Ureter (tissue), 1 donor: ENCODE measurements at regions not wholly inside any gene's neighbourhood (a gene's known extent, or its start where the extent isn't known, plus 50 kb on each side); places are given as distances from the start of the nearest gene placed in this dataset.

Experiments used
- DNase-seq: peaks from one replicate; pipeline ENCODE4 v3.0.0-alpha.2; 2020; ENCODE audit warnings: low spot score
- donor health status: DM: yes; HTN: yes; CAD: no.

- no peak for DNase-seq
Observed at GRCh38 chr1:239436286-239436685, 49.9 kb downstream of the CHRM3 start.

- DNase-seq, result no peak
Observed at GRCh38 chr1:239437822-239438221, 51.5 kb downstream of the CHRM3 start.

GRCh38 chr1:239438891-239439290, 52.5 kb downstream of the CHRM3 start:
- no peak for DNase-seq

- DNase-seq, result no peak
Observed at GRCh38 chr1:239443361-239443760, 57.0 kb downstream of the CHRM3 start.

- DNase-seq, result no peak
Observed at GRCh38 chr1:239446611-239447010, 60.2 kb downstream of the CHRM3 start.

- no peak for DNase-seq
Observed at GRCh38 chr1:239448911-239449310, 62.5 kb downstream of the CHRM3 start.

- DNase-seq, result no peak
Observed at GRCh38 chr1:239455743-239456142, 69.4 kb downstream of the CHRM3 start.

- no peak for DNase-seq
Observed at GRCh38 chr1:239456788-239457187, 70.4 kb downstream of the CHRM3 start.

GRCh38 chr1:239457491-239458143, 71.2 kb downstream of the CHRM3 start:
- no peak for DNase-seq

- no peak for DNase-seq
Observed at GRCh38 chr1:239458144-239458500, 71.8 kb downstream of the CHRM3 start.

GRCh38 chr1:239467730-239468129, 81.4 kb downstream of the CHRM3 start:
- DNase-seq, result no peak

- no peak for DNase-seq
Observed at GRCh38 chr1:239478069-239478468, 91.7 kb downstream of the CHRM3 start.

- no peak for DNase-seq
Observed at GRCh38 chr1:239483391-239483790, 97.0 kb downstream of the CHRM3 start.

GRCh38 chr1:239493811-239494414, 107.5 kb downstream of the CHRM3 start:
- no peak for DNase-seq

GRCh38 chr1:239505094-239505493, 118.7 kb downstream of the CHRM3 start:
- DNase-seq, result no peak

- no peak for DNase-seq
Observed at GRCh38 chr1:239507826-239508225, 121.5 kb downstream of the CHRM3 start.

GRCh38 chr1:239511875-239512274, 125.5 kb downstream of the CHRM3 start:
- DNase-seq, result no peak

- DNase-seq, result no peak
Observed at GRCh38 chr1:239516579-239516978, 130.2 kb downstream of the CHRM3 start.

- no peak for DNase-seq
Observed at GRCh38 chr1:239526391-239526790, 140.0 kb downstream of the CHRM3 start.

- DNase-seq, result no peak
Observed at GRCh38 chr1:239527051-239527693, 140.8 kb downstream of the CHRM3 start.

- DNase-seq, result no peak
Observed at GRCh38 chr1:239536165-239536849, 149.9 kb downstream of the CHRM3 start.

- DNase-seq, result no peak
Observed at GRCh38 chr1:239537795-239538194, 151.4 kb downstream of the CHRM3 start.
